Hematopoietic multipotent progenitor cell treated with erythropoietin and hydrocortisone succinate and interleukin-3 and kit ligand, for 6 days (in vitro differentiated cells): ENCODE measurements at regions not wholly inside any gene's neighbourhood (a gene's known extent, or its start where the extent isn't known, plus 50 kb on each side); places are given as distances from the start of the nearest gene placed in this dataset.
"Not testable (repeated sequence)": the region's sequence is repeated elsewhere in the genome, so short reads cannot be mapped to it uniquely, and the experiment has no call there.

ENCODE experiments used
- DNase-seq: peaks from one replicate; pipeline ENCODE4 v3.0.0-alpha.2; 2015

GRCh38 chr16:9141813-9142212, 50.4 kb downstream of the HAPSTR1 start:
- no peak for DNase-seq

- no peak for DNase-seq
These were observed 52.7 kb downstream of the HAPSTR1 start for GRCh38 chr16:9144106-9144505.

GRCh38 chr16:9148374-9149015, 57.1 kb downstream of the HAPSTR1 start:
- no peak for DNase-seq

- no peak for DNase-seq
These were observed 59.6 kb downstream of the HAPSTR1 start for GRCh38 chr16:9151074-9151473.

- no peak for DNase-seq
These were observed 60.2 kb downstream of the HAPSTR1 start for GRCh38 chr16:9151597-9151996.

- no peak for DNase-seq
These were observed 61.4 kb downstream of the HAPSTR1 start for GRCh38 chr16:9152649-9153501.

- no peak for DNase-seq
These were observed 62.0 kb downstream of the HAPSTR1 start for GRCh38 chr16:9153502-9153864.

GRCh38 chr16:9154567-9155410, 63.3 kb downstream of the HAPSTR1 start:
- DNase-seq, result no peak

GRCh38 chr16:9155871-9156270, 64.4 kb downstream of the HAPSTR1 start:
- no peak for DNase-seq

- DNase-seq, result peak; percentile 73
These were observed 68.6 kb downstream of the HAPSTR1 start for GRCh38 chr16:9159839-9160550.

- DNase-seq, result no peak
These were observed 69.1 kb downstream of the HAPSTR1 start for GRCh38 chr16:9160551-9160911.

- no peak for DNase-seq
These were observed 74.2 kb downstream of the HAPSTR1 start for GRCh38 chr16:9165681-9166080.

GRCh38 chr16:9166326-9166993, 75.0 kb downstream of the HAPSTR1 start:
- DNase-seq, result not testable (repeated sequence)

GRCh38 chr16:9169094-9169493, 77.7 kb downstream of the HAPSTR1 start:
- DNase-seq, result no peak

GRCh38 chr16:9170470-9170869, 79.0 kb downstream of the HAPSTR1 start:
- no peak for DNase-seq

- no peak for DNase-seq
These were observed 85.3 kb downstream of the HAPSTR1 start for GRCh38 chr16:9176547-9177418.

GRCh38 chr16:9177861-9178260, 86.4 kb downstream of the HAPSTR1 start:
- DNase-seq, result no peak

GRCh38 chr16:9183682-9184353, 92.4 kb downstream of the HAPSTR1 start:
- DNase-seq, result no peak

- no peak for DNase-seq
These were observed 92.9 kb downstream of the HAPSTR1 start for GRCh38 chr16:9184354-9184690.

- DNase-seq, result no peak
These were observed 93.9 kb downstream of the HAPSTR1 start for GRCh38 chr16:9185381-9185780.

GRCh38 chr16:9186061-9186460, 94.6 kb downstream of the HAPSTR1 start:
- no peak for DNase-seq
